ENCODE measurements at regions not wholly inside any gene's neighbourhood (a gene's known extent, or its start where the extent isn't known, plus 50 kb on each side); places are given as distances from the start of the nearest gene placed in this dataset.

DNA sequence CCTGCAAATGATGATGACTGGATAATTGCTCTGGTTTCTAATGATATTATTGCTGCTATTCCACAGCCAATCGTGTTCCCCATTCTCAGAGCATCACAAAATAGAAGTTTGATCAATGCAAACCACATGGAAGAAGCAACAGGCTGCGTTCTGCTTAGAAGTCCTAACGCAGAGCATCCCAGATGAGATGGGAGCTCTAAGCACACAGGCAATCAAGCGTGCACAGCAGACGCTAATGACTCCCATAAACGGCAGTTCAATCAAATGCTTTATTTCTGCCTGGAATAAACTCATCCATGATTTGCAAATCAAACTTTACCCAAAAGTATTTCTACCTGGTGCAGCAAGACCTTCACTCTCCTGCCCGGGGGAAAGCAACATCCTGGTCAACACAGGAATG lies 304.2 kb downstream of the FBXO15 start:
- no peak for DNase-seq

DNA sequence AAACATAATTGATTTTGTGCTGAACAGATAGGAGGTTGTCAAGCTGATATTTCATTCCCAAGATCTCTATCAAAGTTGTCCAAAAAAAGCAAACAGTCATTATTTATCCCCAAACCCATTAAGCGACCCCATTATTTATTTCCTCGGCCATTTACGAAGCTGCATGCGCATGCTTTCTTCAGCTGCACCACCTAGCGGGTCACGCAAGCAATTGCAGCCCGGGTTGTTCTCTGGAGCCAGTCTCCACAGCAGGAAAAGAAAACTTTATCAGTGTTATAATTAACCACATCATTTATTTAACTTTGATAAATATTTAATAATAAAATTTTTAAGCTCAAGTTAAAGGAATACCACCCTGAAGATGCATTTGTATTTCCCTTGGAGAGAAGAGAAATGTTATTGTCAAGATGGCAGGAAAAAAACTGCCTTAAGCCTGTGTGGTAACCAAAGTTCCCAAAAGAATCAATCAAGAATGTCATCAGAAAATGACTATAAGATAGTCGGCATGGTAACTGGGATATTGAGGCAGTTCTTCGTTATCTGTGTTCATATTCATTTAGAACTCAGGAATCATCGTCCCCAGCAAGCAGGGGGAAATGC lies 304.7 kb downstream of the FBXO15 start:
- peak; percentile 64 for DNase-seq

DNA sequence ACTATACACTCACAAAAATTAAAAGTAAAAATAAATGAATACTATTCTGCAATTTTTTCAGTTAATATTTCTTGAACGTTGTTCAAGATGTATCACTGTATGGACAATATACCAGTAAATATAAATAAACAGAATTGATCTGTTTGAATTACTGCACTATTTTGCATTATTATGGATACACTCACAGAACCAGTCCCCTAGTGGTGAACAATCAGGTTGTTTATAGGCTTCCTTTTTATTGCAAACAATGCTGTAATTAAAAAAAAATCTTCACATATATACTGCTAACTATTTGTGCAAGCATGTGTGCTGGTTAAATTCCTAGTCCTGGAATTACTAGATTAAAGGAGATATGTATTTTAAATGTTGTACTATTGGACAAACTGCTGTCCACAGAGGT lies 306.0 kb downstream of the FBXO15 start:
- DNase-seq = no peak

DNA sequence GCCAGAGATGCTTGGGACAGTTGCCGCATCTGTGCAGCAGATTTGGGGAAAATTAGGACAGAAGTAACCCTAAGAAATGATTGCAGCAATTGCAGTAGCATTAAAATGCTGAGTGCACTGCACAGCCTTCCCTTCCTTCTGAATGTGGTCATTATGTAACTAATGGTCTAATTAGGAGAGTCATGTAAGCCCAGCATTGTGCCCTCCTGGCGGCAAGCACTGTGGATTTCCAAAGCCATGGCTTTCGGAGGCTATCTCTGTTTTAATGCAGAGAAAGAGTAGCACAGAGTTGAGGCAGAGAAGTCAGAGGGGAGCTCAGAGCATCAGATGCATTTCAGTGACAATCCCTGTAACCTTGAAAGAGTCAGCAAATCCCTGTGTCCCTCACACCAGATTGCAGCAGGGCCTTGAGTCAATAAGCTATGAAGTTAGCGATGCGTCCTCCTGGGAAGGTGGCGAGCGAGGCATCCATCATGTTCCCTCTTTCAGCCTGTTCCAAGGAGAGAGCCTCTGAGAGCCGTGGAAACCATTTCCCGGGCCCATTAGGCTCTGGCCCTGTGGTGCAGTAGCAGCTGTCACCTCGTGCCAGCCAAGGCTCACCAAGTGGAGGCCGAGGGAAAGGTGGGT lies 307.2 kb downstream of the FBXO15 start:
- DNase-seq = no peak

- DNase-seq = no peak
These were observed 308.2 kb downstream of the FBXO15 start for GRCh38 chr18:73839441-73839840.

- no peak for DNase-seq
These were observed 309.5 kb downstream of the FBXO15 start for GRCh38 chr18:73838107-73838506.

- no peak for DNase-seq
These were observed 311.8 kb downstream of the FBXO15 start for GRCh38 chr18:73835656-73836364.

- no peak for DNase-seq
These were observed 312.6 kb downstream of the FBXO15 start for GRCh38 chr18:73835039-73835438.

DNA sequence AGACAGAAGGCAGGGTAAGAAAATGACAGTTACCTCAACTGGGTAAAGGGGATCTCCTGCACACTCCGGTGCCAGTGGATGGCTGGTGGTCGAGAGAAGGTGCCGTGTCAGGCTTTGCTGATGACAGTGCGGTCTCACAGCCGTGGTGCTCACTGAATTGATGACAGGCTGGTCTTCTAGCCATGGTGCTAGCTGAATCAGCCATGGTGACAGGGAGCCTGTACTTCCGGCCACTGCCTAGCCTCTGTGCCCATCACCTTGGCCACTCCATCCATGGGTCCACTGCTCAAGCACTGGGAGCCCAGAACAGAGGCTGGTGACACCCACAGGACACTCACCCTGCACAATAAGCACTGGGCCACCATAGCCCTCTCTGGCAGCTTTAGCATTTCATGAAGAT lies 315.9 kb downstream of the FBXO15 start:
- no peak for DNase-seq

GRCh38 chr18:73829146-73829545 lies 318.5 kb downstream of the FBXO15 start:
- DNase-seq = no peak

GRCh38 chr18:73827801-73828200 lies 319.8 kb downstream of the FBXO15 start:
- DNase-seq = peak; percentile 33

GRCh38 chr18:73826098-73826497 lies 321.5 kb downstream of the FBXO15 start:
- DNase-seq = no peak

GRCh38 chr18:73824671-73825070 lies 323.0 kb downstream of the FBXO15 start:
- no peak for DNase-seq

GRCh38 chr18:73812423-73812822 lies 335.2 kb downstream of the FBXO15 start:
- DNase-seq = no peak

- DNase-seq = no peak
These were observed 340.0 kb downstream of the FBXO15 start for GRCh38 chr18:73807551-73808192.

DNA sequence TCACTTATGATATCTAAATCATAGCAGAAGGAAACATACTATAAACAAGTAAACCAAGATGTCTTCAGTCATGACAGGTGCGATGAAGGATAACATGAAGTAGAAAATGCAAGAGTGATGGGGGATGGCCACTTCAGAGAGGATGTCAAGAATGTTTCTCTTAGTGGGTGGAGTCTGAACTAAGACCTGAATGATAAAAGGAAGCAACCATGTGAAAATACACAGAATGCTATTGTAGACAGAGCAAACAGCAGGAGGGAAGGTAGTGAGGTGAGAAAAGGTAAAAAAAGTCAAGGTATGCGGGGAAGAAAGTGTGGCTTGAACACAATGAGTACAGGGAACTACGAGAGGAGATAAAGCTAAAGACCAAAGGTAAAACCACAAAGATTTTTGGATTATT lies 341.6 kb downstream of the FBXO15 start:
- DNase-seq = no peak

GRCh38 chr18:73797419-73797818 lies 350.2 kb downstream of the FBXO15 start:
- DNase-seq = no peak

GRCh38 chr18:73793386-73793785 lies 354.2 kb downstream of the FBXO15 start:
- DNase-seq = no peak

DNA sequence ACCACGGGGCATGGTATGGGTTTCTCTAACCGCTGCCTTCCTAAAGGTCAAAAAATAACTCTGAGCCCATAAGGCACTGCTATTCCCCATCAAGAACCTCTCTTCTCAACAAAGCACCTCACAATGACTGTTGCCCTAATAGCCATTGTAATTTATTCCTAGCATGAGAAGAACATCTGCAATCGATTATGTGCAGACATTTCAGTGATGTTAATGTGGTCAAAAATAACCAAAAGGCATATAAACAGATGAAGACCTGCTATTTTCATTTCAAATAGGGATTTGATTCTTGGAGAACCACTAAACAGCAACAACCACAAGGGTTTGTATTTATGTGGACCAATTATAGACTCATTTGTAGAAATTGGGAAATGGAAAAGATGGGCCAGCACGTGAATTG lies 356.6 kb downstream of the FBXO15 start:
- no peak for DNase-seq

- no peak for DNase-seq
These were observed 357.0 kb downstream of the FBXO15 start for GRCh38 chr18:73790587-73790986.

DNA sequence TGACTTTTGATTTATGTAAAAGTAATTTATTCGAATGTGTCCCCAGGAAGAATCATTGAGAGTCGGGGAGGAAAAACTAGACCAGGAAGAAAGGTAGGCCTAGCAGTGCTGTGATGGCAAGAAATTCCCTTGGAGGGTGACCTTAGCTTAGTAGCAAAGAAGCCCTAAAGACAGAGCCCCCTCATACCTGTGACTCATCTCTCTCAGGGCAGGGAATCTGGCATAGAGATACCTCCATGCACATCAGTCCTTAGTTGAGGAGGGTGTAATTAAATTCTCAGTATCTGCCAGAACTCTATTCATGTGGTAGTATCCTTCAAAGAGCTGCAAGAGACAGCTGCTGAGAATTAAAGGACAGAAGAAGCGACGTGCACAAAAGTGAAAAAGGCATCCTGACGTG lies 360.3 kb downstream of the FBXO15 start:
- DNase-seq = no peak

- no peak for DNase-seq
These were observed 362.3 kb downstream of the FBXO15 start for GRCh38 chr18:73785300-73785699.

DNA sequence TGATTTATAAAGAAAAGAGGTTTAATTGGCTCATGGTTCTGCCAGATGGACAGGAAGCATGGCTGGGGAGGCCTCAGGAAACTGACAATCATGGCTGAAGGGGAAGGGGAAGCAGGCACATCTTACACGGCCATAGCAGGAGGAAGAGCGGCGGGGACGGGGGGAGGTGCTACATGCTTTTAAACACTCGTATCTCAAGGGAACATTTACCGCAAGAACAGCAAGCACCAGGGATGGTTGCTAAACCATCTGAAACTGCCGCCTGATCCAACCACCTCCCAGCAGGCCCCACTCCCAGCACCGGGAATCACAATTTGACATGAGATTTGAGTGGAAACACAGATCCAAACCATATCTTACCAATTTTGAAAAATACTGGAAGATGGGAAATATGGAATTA lies 362.8 kb downstream of the FBXO15 start:
- DNase-seq = no peak

GRCh38 chr18:73782405-73782804 lies 365.2 kb downstream of the FBXO15 start:
- DNase-seq = no peak
